Cardiac fibroblast (primary cell): ENCODE measurements at regions not wholly inside any gene's neighbourhood (a gene's known extent, or its start where the extent isn't known, plus 50 kb on each side); places are given as distances from the start of the nearest gene placed in this dataset.

Experiments used
- DNase-seq, 2 donors: peaks; one replicate each; pipeline versions ENCODE4 v3.0.0 to v3.0.0-alpha.2; 2010; ENCODE audit warnings: low read depth in 2 of 2
- H3K4me3 ChIP-seq, 2 donors: replicated peaks in 1 of 2; 1 replicate in 1 of 2; 2 replicates in 1 of 2; pipeline ENCODE4 v1.5.1; 2011; ENCODE audit warnings: low read depth in 2 of 2, low read length in 2 of 2, mild to moderate bottlenecking in 2 of 2, moderate library complexity in 1 of 2
- CTCF ChIP-seq: IDR thresholded peaks from one replicate; pipeline ENCODE4 v1.5.1; 2011; ENCODE audit warnings: low read depth, mild to moderate bottlenecking, low read length, inconsistent platforms

DNA sequence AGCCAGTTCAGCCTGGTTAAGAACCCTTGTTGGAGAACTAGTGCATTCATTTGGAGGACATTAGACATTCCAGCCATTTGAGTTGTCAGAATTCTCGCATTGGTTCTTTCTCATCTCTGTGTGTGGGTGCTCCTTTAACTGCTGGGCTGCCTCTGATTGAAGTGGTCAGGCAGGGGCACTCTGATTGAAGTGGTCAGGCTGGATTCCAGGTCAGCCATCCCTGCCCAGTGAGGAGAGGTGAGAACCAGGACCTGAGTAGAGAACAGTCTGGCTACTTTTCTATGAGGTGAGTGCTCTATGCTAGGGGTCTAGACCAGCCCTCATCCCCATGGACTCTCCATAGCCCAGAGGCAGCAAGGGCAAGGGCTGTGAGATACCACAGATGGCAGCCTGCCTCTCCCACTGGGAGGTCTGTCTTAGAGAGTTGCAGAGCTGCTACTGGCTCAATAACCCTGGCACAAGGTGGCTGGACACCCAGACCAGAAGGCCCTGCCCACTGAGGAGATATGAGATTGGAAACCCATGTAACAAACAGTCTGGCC is 691.6 kb downstream of the TMTC2 start:
- H3K4me3 ChIP-seq, result no peak overlapping the region
- DNase-seq, result no peak
- no peak for TF ChIP-seq CTCF

DNA sequence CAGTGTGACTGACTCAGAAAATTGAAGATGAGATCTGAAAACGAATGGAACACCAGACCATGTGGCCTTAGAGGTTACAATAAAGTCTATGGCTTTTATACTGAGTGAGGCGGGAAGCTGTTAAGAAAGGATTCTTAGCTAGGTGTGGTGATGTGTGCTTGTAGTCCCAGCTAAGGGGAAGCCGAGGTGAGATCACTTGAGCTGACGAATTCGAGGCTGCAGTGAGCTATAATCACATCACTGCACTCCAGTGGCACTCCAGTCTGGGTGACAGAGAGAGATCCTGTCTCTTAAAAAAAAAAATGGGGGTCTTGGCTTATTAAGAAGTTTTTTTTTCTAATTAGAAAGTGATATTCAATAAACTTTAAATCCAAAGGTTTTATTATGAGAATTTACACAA is 678.6 kb downstream of the TMTC2 start:
- H3K4me3 ChIP-seq, result no peak overlapping the region
- no peak for DNase-seq
- no peak for TF ChIP-seq CTCF

GRCh38 chr12:83361475-83361874 is 674.8 kb downstream of the TMTC2 start:
- H3K4me3 ChIP-seq, result no peak overlapping the region
- no peak for TF ChIP-seq CTCF
- DNase-seq, result no peak

DNA sequence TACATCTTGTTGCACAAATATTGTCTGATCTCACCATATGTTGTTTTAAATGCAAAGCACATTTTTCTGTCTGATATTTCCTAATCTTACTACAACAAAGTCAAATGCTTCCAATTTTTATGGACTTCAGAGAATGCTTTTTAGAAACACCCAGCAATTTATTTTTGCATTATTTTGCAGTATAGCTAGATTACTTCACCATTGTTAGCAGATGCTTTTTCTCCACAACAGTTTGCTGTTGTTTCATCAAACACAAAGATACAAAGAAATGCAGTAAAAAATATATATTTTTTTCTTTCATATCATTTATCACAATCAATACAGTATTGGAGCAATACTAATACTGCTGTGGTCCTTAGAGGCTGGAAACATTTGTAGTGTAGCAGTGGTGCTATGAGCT is 674.4 kb downstream of the TMTC2 start:
- no peak overlapping the region for H3K4me3 ChIP-seq
- TF ChIP-seq CTCF, result no peak
- no peak for DNase-seq

DNA sequence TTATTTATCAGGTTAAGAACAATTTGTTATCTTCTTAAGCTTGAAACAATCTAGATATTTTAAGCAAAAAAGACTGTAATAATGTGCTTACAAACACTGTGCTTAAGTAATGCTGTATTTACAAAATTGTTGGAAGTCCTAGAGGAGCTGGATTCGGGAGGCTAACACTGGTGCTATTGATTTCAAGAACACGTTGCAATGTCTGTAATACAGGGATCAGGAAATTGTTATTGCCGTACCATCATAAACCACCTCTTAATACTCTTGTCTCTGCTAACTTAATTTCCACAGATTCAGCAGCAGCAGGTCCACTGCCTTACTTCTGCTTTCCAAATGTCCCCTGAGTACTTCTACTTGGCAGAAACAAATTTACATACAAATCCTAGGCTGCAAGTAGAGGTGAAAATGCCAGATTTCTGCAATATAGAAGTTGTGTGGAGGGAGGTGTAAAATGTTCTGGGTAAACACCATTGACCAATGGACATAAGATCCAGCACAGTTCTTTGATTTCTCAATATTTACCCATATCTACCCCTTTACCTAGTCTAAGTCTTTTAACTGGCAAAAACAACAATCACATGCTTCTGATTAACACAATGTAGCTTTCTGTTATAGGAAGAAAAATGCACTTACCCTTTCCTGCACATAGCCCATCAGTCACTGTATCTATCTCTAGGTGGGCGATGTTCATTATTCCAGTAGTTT is 663.4 kb downstream of the TMTC2 start:
- TF ChIP-seq CTCF, result no peak
- no peak for DNase-seq
- H3K4me3 ChIP-seq, result no peak overlapping the region

DNA sequence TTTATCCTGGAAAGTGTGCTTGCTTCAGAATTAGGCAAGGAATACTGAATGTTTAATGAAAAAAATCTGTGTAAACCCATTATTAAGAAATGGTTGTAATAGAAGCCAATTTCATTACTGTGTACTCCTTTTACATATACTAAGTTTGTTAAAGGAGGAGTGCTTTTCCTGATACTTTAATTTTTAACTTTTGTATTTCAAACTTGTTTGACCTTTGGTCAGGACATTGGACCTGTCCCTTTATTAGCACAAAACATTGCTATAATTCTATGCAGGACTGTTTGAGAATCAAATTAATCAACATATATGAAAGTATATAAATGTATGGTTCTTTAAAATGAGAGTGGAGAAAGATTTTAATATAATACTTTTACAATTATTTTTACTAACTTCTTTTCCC is 659.6 kb downstream of the TMTC2 start:
- DNase-seq, result no peak
- no peak for TF ChIP-seq CTCF
- H3K4me3 ChIP-seq, result no peak overlapping the region

DNA sequence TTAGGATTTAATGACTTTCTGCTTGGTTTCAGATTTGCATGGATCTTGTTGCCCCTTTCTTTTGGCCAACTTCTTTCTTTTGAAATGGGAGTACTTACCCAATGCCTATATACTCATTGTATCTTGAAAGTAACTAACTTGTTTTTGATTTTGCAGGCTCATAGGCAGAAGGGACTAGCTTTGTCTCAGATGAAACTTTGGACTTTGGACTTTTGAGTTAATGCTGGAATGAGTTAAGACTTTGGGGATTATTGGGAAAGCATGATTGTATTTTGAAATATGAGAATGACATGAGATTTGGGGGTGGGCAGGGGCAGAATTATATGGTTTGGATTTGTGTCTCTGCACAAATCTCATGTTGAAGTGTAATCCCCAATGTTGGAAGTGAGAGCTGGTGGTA is 657.1 kb downstream of the TMTC2 start:
- DNase-seq, result no peak
- no peak for TF ChIP-seq CTCF
- no peak overlapping the region for H3K4me3 ChIP-seq
